ENCODE measurements at regions not wholly inside any gene's neighbourhood (a gene's known extent, or its start where the extent isn't known, plus 50 kb on each side); places are given as distances from the start of the nearest gene placed in this dataset.

DNA sequence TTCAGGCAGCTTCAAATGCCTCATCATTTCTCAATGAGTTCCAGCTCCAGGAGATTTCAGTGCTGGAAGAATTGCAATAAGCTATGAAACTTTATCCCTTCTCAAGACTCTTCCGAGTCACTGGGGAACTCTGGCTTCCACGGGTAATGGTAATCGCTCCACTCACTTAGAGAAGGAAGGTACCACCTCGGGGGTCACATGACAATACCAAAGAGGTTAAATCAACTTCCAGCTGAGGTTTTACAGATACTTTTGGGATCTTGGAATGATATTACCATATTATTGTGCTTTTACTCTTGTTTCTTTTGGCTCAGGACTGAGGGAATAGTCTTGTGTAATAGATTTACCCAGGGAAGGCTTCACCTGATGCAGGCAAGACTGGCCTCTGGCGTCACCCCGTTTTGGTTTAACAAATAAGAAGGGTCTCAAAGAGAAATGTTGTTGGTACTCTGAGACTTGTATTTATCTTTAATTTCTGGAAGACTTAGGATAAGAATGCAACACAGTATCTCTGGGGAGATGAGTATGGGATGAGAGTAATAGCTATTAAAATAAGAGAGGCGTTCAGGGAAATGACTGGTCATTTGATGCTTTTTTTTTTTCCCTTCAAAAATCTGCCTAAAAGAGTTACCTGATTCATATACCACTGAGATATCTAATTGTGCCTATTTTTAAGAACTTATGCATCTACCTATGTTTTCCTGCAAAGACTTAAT, 316.9 kb upstream of the ZEB2 start:
- Mint-ChIP-seq H3K9me3 (no peaks in the 10 kb centered on the region), H3K27ac (no peak overlapping the region), H3K27me3 (no peaks in the 10 kb centered on the region), H3K4me1 (no peaks in the 10 kb centered on the region), H3K4me3 (no peak overlapping the region), H3K36me3 (no peaks in the 10 kb centered on the region)

DNA sequence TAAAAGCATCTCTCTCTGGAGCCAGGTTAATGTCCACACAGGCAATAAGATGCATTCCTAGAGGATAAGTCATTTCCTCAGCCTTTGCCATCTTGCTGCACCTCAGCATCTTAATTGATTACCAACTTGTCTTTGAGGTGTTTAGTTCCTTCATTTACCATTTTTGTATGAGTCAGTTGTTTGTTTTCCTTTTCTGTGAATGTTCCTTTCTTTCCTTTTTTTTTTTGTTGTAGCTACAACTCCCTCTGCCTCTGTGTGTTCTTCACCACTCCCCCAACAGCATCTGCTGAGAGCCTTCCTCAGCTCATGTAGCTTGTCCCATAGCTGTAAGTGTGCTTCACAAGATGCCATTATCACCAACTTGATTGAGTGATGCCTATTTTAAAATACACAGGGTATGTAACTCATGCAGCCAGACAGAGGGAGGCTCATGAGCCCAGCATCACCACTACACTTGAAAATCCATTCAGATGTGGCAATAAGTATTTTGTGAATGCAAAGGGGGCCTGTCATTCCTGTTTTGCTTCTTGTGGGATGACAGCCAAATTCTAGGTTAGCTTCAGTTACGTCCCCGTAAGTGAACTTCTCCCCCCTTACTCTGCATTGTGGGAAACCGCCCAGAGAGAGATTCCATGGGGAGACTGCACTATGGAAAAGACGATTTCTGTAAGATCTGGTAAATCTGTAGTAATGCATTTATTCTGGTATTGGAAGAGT, 315.9 kb upstream of the ZEB2 start:
- no peaks in the 10 kb centered on the region for H3K27me3 Mint-ChIP-seq
- H3K36me3 Mint-ChIP-seq = no peaks in the 10 kb centered on the region
- H3K27ac Mint-ChIP-seq = no peak overlapping the region
- no peaks in the 10 kb centered on the region for H3K9me3 Mint-ChIP-seq
- H3K4me1 Mint-ChIP-seq = no peaks in the 10 kb centered on the region
- H3K4me3 Mint-ChIP-seq = no peak overlapping the region

GRCh38 chr2:144834998-144835633, 315.2 kb upstream of the ZEB2 start:
- Mint-ChIP-seq H3K27me3 (no peaks in the 10 kb centered on the region), H3K9me3 (no peaks in the 10 kb centered on the region), H3K36me3 (no peaks in the 10 kb centered on the region), H3K4me1 (no peaks in the 10 kb centered on the region), H3K4me3 (no peak overlapping the region), H3K27ac (no peak overlapping the region)

- Mint-ChIP-seq H3K4me3 (no peak overlapping the region), H3K36me3 (no peaks in the 10 kb centered on the region), H3K27ac (no peak overlapping the region), H3K9me3 (no peaks in the 10 kb centered on the region), H3K4me1 (no peaks in the 10 kb centered on the region), H3K27me3 (no peaks in the 10 kb centered on the region)
These were observed 314.4 kb upstream of the ZEB2 start for GRCh38 chr2:144834363-144834762.

- H3K27me3 Mint-ChIP-seq = no peaks in the 10 kb centered on the region
- H3K27ac Mint-ChIP-seq = no peak overlapping the region
- no peak overlapping the region for H3K4me3 Mint-ChIP-seq
These were observed 313.2 kb upstream of the ZEB2 start for GRCh38 chr2:144833075-144833637.

DNA sequence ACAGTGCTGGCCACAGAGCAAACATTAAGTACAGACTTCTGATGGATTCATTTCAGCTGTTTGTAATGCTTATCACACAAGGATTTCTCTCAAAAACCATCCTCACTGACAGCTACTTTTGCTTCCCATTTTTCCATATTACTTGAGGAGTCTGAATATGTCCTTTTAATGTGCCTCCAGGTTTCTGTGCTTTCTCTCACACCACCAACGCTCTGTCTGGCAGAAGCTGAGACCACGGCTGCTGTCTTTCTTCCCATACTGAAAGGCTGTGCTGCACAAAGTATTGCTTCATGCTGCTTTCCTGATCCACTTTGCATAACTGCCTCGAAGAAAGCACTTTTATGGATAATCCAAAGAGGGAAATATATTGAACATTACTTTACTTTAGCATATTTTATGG, 312.1 kb upstream of the ZEB2 start:
- H3K9me3 Mint-ChIP-seq = no peaks in the 10 kb centered on the region
- H3K4me3 Mint-ChIP-seq = no peak overlapping the region
- H3K36me3 Mint-ChIP-seq = no peaks in the 10 kb centered on the region
- no peaks in the 10 kb centered on the region for H3K4me1 Mint-ChIP-seq
- no peaks in the 10 kb centered on the region for H3K27me3 Mint-ChIP-seq
- no peak overlapping the region for H3K27ac Mint-ChIP-seq

More at GRCh38 chr2:144833075-144833637, 313.2 kb upstream of the ZEB2 start:
- Mint-ChIP-seq H3K9me3 (no peaks in the 10 kb centered on the region), H3K4me1 (no peaks in the 10 kb centered on the region), H3K36me3 (no peaks in the 10 kb centered on the region)

DNA sequence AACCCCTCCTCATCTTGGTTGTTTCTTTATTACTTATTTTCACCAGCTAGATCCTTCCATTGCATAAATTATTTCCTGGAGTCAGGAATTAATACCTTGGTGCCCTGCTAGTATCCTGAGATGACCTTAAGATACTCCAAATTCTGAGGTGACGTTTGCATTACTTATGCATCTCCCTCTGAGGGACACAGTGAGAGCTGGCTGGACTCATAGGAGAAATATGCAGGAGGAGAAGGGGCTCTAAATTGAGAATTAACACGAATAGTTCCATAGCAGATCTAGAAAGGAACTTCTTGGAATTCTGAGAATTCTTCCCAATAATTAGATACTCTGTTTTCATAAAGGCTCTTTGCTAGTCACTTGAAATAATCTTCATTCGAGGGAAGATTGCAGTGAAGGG, 310.6 kb upstream of the ZEB2 start:
- H3K27me3 Mint-ChIP-seq = no peaks in the 10 kb centered on the region

GRCh38 chr2:144827404-144827803, 307.5 kb upstream of the ZEB2 start:
- Mint-ChIP-seq H3K36me3 (no peaks in the 10 kb centered on the region), H3K4me1 (no peaks in the 10 kb centered on the region), H3K27ac (no peak overlapping the region), H3K4me3 (no peak overlapping the region), H3K27me3 (no peaks in the 10 kb centered on the region), H3K9me3 (peaks cover 12% of the 10 kb centered on the region)

More for the DNA sequence above, 310.6 kb upstream of the ZEB2 start:
- Mint-ChIP-seq H3K4me3 (no peak overlapping the region), H3K4me1 (no peaks in the 10 kb centered on the region), H3K27ac (no peak overlapping the region), H3K9me3 (peaks cover 6% of the 10 kb centered on the region), H3K36me3 (no peaks in the 10 kb centered on the region)

DNA sequence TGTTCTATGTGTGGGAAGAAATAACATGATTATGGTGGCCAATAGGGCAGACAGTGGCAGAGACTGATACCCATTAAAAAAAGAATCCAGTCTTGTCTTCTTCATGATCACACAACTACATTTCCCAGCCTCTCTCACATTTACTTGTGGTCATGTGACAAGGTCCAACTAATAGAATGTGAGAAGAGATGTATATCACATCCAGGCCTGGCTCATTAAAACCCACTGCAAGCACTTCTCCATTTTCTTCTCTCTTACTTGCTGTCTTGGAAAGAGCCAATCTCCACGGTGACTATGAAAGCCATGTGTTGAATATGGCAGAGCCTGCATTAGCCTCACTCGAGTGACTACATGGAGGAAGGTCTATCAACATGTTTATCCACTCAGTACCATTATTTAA, 306.2 kb upstream of the ZEB2 start:
- H3K36me3 Mint-ChIP-seq = no peaks in the 10 kb centered on the region
- H3K27ac Mint-ChIP-seq = no peak overlapping the region
- H3K9me3 Mint-ChIP-seq = peaks cover 12% of the 10 kb centered on the region
- no peak overlapping the region for H3K4me3 Mint-ChIP-seq
- no peaks in the 10 kb centered on the region for H3K27me3 Mint-ChIP-seq
- H3K4me1 Mint-ChIP-seq = no peaks in the 10 kb centered on the region

DNA sequence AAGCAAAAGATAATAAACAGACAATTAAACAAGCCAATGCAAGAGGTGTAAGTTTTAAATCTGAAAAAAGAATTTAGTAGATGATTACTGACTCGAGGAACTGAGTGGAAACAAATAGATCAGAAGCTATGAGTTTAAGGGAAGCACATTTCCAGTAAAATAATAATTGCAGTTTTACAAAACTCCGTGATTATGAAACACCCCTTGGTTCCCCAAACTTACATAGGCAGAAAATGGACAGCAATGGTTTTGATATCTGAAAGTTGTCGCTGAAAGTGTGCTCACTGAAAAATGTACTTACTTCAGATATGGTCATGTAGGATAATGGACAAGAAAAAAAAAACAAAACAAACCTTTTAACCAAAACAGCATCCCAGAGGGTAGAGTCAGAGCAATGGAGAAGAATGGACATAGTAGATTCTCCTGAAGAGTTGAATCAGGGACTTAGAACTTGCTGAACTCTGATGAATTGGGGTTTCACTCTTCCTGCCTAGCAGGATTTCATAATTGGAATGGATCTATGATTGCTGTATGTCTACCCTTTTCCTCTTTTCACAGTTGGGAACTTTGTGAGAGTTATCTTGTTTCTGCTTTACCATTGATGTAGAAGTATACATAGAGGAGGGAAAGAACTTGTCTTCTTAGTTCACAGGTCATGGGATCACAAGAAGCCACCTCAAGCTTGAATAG, 305.6 kb upstream of the ZEB2 start:
- Mint-ChIP-seq H3K9me3 (peaks cover 12% of the 10 kb centered on the region), H3K27me3 (no peaks in the 10 kb centered on the region), H3K4me1 (no peaks in the 10 kb centered on the region), H3K36me3 (no peaks in the 10 kb centered on the region), H3K4me3 (no peak overlapping the region), H3K27ac (no peak overlapping the region)

DNA sequence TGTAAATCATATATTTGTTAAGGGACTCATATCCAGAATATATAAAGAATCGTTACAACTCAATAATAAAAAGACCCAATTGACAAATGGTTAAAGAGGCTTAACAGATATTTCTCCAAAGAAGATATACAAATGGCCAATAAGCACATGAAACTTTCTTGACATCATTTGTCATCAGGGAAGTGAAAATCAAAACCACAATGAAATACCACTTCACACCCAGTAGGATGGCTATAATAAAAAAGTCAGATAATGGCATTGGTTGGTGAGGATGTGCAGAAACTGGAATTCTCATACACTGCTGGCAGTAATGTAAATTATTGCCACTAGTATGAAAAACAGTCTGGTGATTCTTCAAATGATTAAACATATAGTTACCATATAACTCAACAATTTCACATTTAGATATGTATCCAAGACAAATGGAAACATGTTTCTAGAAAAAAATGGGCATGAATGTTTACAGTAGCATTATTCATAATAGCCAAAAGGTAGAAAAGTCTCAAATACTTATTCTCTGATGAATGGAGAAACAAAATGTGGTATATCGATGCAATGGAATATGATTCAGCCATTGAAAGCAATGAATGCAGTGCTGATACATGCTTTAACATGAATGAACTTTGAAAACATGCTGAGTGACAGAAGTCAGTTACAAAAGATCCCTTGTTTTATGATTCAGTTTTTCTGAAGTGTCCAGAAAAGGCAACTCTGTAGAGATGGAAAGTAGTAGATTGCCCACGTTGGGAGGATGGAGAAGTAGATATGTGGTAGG, 304.6 kb upstream of the ZEB2 start:
- Mint-ChIP-seq H3K4me3 (no peak overlapping the region), H3K27ac (no peak overlapping the region), H3K27me3 (no peaks in the 10 kb centered on the region), H3K9me3 (peaks cover 17% of the 10 kb centered on the region), H3K4me1 (no peaks in the 10 kb centered on the region), H3K36me3 (no peaks in the 10 kb centered on the region)

DNA sequence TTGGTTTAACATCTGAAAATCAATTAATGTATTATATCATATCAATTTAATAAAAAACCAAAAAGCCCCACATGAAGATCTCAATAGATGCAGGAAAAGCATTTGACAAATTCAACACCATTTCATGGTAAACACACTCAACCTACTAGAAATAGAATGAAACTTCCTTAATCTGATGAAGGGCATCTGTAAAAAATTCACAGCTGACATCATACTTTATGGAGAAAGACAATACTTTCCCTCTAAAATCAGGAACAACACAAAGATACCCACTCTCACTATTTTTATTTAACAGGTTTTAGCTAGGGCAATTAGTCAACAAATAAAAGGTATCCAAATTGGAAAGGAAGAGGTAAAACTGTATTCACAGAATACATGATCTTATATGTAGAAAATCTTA, 303.0 kb upstream of the ZEB2 start:
- H3K4me3 Mint-ChIP-seq = no peak overlapping the region
- no peaks in the 10 kb centered on the region for H3K36me3 Mint-ChIP-seq
- peaks cover 17% of the 10 kb centered on the region for H3K9me3 Mint-ChIP-seq
- no peaks in the 10 kb centered on the region for H3K4me1 Mint-ChIP-seq
- H3K27me3 Mint-ChIP-seq = no peaks in the 10 kb centered on the region
- H3K27ac Mint-ChIP-seq = no peak overlapping the region

- Mint-ChIP-seq H3K4me3 (no peak overlapping the region), H3K27ac (no peak overlapping the region), H3K36me3 (no peaks in the 10 kb centered on the region), H3K4me1 (no peaks in the 10 kb centered on the region), H3K9me3 (no peaks in the 10 kb centered on the region), H3K27me3 (no peaks in the 10 kb centered on the region)
These were observed 292.4 kb upstream of the ZEB2 start for GRCh38 chr2:144812288-144812687.

DNA sequence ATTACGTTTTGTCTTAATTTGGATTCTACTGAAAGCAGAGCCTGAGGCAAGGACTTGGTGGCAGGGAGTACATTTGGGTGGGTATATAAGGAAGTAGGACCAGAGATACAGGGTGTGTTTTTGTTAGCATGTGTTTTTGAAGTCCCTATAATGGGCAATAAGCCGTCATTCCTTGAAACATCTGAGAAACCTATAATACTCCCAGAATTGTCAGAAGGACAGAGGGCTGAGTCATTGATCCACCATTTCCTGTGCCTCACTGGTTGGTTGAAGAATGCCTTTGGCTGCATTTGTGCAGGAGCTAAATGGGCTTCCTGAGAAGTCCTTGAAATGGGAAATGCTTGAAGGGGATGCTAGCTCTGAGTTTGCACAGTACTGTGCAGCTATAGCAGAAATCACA, 281.8 kb upstream of the ZEB2 start:
- Mint-ChIP-seq H3K36me3 (no peaks in the 10 kb centered on the region), H3K4me3 (no peak overlapping the region)

GRCh38 chr2:144801325-144801724, 281.4 kb upstream of the ZEB2 start:
- Mint-ChIP-seq H3K27me3 (peaks cover 1% of the 10 kb centered on the region), H3K27ac (no peak overlapping the region), H3K9me3 (peaks cover 9% of the 10 kb centered on the region), H3K36me3 (no peaks in the 10 kb centered on the region), H3K4me1 (no peaks in the 10 kb centered on the region), H3K4me3 (no peak overlapping the region)

More for the DNA sequence above, 281.8 kb upstream of the ZEB2 start:
- peaks cover 9% of the 10 kb centered on the region for H3K9me3 Mint-ChIP-seq
- peaks cover 1% of the 10 kb centered on the region for H3K27me3 Mint-ChIP-seq
- H3K27ac Mint-ChIP-seq = no peak overlapping the region
- no peaks in the 10 kb centered on the region for H3K4me1 Mint-ChIP-seq

Measured in activated naive CD4-positive, alpha-beta T cell treated with anti-CD3 and anti-CD28 coated beads, Interleukin-2, amount 50 U/mL, for 24 hours (primary cell).